GM06990 (cell line): ENCODE measurements at regions not wholly inside any gene's neighbourhood (a gene's known extent, or its start where the extent isn't known, plus 50 kb on each side); places are given as distances from the start of the nearest gene placed in this dataset.

Experiments used
- DNase-seq: peaks from one replicate; pipeline ENCODE4 v3.0.0-alpha.2; 2011; ENCODE audit not compliant: insufficient read length; ENCODE audit errors: extremely low read depth
- H3K27me3 ChIP-seq: replicated peaks from 2 replicates; pipeline ENCODE4 v1.6.0; 2011; ENCODE audit warnings: low read length; ENCODE audit not compliant: control insufficient read depth, insufficient read depth
- H3K36me3 ChIP-seq: 2 replicates; pipeline ENCODE4 v1.5.1; 2011; ENCODE audit warnings: low read length; ENCODE audit not compliant: control insufficient read depth, insufficient read depth
- H3K4me3 ChIP-seq: replicated peaks from 2 replicates; pipeline ENCODE4 v1.5.1; 2011; ENCODE audit warnings: low read depth, mild to moderate bottlenecking, control low read depth, low read length
- CTCF ChIP-seq: IDR thresholded peaks from 2 replicates; pipeline ENCODE4 v1.5.1; 2011; ENCODE audit warnings: low read length, control low read depth, mild to moderate bottlenecking, inconsistent platforms; ENCODE audit not compliant: insufficient read depth, poor library complexity, severe bottlenecking

- no peak overlapping the region for H3K4me3 ChIP-seq
- H3K36me3 ChIP-seq, result no peaks in the 10 kb centered on the region
- no peaks in the 10 kb centered on the region for H3K27me3 ChIP-seq
- no peak for DNase-seq
- TF ChIP-seq CTCF, result no peak
Observed at GRCh38 chr7:16027396-16027795, 340.9 kb upstream of the MEOX2 start.

GRCh38 chr7:16026253-16027020 is 340.0 kb upstream of the MEOX2 start:
- no peaks in the 10 kb centered on the region for H3K27me3 ChIP-seq
- no peak for TF ChIP-seq CTCF
- DNase-seq, result no peak
- no peak overlapping the region for H3K4me3 ChIP-seq
- H3K36me3 ChIP-seq, result no peaks in the 10 kb centered on the region

- Histone ChIP-seq H3K27me3 (no peaks in the 10 kb centered on the region), H3K4me3 (no peak overlapping the region), H3K36me3 (no peaks in the 10 kb centered on the region)
- TF ChIP-seq CTCF, result no peak
- no peak for DNase-seq
Observed at GRCh38 chr7:16025696-16026095, 339.2 kb upstream of the MEOX2 start.

- TF ChIP-seq CTCF, result no peak
Observed at GRCh38 chr7:16023503-16023902, 337.0 kb upstream of the MEOX2 start.

GRCh38 chr7:16023046-16023445 is 336.6 kb upstream of the MEOX2 start:
- no peak overlapping the region for H3K4me3 ChIP-seq
- no peaks in the 10 kb centered on the region for H3K36me3 ChIP-seq
- no peak for TF ChIP-seq CTCF
- no peaks in the 10 kb centered on the region for H3K27me3 ChIP-seq
- DNase-seq, result no peak

More at GRCh38 chr7:16023503-16023902, 337.0 kb upstream of the MEOX2 start:
- H3K36me3 ChIP-seq, result no peaks in the 10 kb centered on the region
- no peak for DNase-seq
- no peaks in the 10 kb centered on the region for H3K27me3 ChIP-seq
- no peak overlapping the region for H3K4me3 ChIP-seq
